GM19468 (cell line): ENCODE measurements at regions not wholly inside any gene's neighbourhood (a gene's known extent, or its start where the extent isn't known, plus 50 kb on each side); places are given as distances from the start of the nearest gene placed in this dataset.
"Not testable (repeated sequence)": the region's sequence is repeated elsewhere in the genome, so short reads cannot be mapped to it uniquely, and the experiment has no call there.

Experiments used
- ATAC-seq: cut with Tn5 transposase; IDR thresholded peaks from one replicate; pipeline ENCODE4 v1.9.1; 2021; ENCODE audit warnings: mild to moderate bottlenecking, moderate library complexity, moderate number of reproducible peaks; ENCODE audit not compliant: unreplicated experiment; ENCODE audit errors: extremely low read depth

- ATAC-seq: no peak
These were observed 102.1 kb upstream of the FBXL17 start for GRCh38 chr5:108484035-108484434.

GRCh38 chr5:108481355-108481931 is 99.5 kb upstream of the FBXL17 start:
- ATAC-seq: no peak

- no peak for ATAC-seq
These were observed 90.3 kb upstream of the FBXL17 start for GRCh38 chr5:108472237-108472636.

- no peak for ATAC-seq
These were observed 85.7 kb upstream of the FBXL17 start for GRCh38 chr5:108467563-108467962.

GRCh38 chr5:108461628-108462367 is 79.9 kb upstream of the FBXL17 start:
- ATAC-seq: no peak

GRCh38 chr5:108459769-108460168 is 77.9 kb upstream of the FBXL17 start:
- no peak for ATAC-seq

GRCh38 chr5:108451269-108451668 is 69.4 kb upstream of the FBXL17 start:
- ATAC-seq: no peak

- ATAC-seq: not testable (repeated sequence)
These were observed 62.2 kb upstream of the FBXL17 start for GRCh38 chr5:108444130-108444529.

- ATAC-seq: not testable (repeated sequence)
These were observed 60.3 kb upstream of the FBXL17 start for GRCh38 chr5:108442063-108442651.

- ATAC-seq: no peak
These were observed 55.5 kb upstream of the FBXL17 start for GRCh38 chr5:108437425-108437824.

GRCh38 chr5:108436696-108437095 is 54.8 kb upstream of the FBXL17 start:
- ATAC-seq: no peak

- no peak for ATAC-seq
These were observed 51.7 kb upstream of the FBXL17 start for GRCh38 chr5:108433600-108433999.

- no peak for ATAC-seq
These were observed 50.1 kb upstream of the FBXL17 start for GRCh38 chr5:108432024-108432423.
